GM12873 (cell line): ENCODE measurements at regions not wholly inside any gene's neighbourhood (a gene's known extent, or its start where the extent isn't known, plus 50 kb on each side); places are given as distances from the start of the nearest gene placed in this dataset.

Source experiments
- CTCF ChIP-seq: IDR thresholded peaks from 2 replicates; pipeline ENCODE4 v1.5.1; 2012; ENCODE audit warnings: low read depth, mild to moderate bottlenecking, moderate library complexity, low read length, control low read depth; ENCODE audit not compliant: insufficient read depth; ENCODE audit errors: missing control alignments

- no peak for TF ChIP-seq CTCF
Observed at GRCh38 chr11:131172011-131172410, 198.4 kb upstream of the NTM start.

GRCh38 chr11:131178020-131178419, 192.4 kb upstream of the NTM start:
- TF ChIP-seq CTCF: no peak

DNA sequence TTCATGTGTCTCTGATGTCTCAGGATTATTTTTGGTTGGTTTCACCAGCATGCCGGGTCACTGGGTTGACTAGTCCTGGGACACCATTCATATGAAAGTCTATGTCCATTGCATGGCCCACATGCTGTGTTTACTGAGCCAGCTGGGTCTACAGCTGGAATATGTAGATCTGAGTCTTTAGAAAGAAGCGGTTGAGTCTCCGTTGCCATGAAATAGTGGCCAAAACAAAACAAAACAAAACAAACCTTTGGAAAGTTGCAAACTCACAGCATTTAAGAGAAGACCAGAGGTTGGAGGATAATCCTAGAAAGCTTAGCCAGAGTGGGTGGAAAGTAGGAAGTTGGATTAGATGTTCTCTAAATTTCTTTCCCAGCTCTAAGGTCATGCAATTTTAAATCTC, 191.8 kb upstream of the NTM start:
- no peak for TF ChIP-seq CTCF

DNA sequence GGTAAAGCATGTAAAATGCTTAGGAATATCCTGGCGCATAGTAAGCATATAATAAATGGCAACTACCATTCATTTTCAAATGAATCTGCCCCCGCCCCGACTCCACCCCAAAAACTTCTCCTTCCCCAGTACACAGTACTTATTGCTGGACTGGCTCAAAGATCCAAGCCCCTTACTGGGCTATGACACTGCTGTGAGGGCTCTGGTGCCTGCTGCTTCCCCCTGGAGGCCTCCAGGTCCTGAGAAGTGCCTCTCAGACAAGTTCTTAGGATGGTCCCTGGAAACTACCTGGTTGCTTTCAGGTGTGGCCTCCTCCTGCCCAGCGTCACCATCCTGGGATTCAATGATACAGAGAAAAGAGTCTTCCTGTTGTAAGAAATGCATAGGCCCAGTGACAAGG, 190.6 kb upstream of the NTM start:
- TF ChIP-seq CTCF: no peak

DNA sequence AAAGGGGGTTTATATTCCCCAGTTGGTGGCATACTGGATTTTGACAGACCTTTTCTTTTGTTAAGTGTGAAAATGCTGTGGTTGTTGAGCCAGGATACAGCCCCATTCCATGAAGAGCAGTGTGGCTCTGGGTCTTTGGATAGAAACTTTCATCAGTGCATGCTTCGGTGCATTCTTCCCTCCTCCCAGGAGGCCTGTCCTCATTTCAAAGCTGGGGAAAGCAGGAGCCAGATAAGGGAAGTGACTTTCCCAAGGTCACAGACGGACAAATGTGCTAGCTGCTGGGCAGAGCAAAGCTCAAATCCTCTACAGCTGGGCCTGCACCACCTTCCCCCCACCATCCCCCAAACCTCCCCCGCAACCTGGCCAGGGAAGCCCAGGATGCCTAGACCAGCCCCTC, 184.5 kb upstream of the NTM start:
- TF ChIP-seq CTCF: no peak

DNA sequence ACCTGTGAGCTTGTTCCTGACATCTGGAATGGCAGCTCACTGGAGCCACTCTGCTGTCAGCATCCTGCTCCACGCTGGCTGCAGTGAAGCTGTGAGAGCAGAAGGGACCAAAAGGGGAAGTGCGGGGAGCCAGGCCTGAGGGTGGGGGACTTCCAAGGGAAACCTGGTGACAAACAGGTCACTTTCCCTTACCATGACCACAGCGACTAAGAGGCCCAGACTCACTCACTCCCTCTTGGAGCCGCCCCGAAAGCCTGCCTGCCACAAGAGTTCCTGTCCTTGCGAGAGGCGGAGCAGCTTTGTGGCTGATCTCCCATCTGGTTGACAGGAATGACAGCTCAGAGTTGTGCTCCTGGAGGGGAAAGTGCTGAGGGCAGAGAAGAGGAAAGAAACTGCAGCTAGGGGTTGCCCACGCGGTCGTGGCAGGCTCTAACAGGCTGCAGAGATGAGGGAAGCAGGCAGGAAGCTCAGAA, 183.8 kb upstream of the NTM start:
- no peak for TF ChIP-seq CTCF

DNA sequence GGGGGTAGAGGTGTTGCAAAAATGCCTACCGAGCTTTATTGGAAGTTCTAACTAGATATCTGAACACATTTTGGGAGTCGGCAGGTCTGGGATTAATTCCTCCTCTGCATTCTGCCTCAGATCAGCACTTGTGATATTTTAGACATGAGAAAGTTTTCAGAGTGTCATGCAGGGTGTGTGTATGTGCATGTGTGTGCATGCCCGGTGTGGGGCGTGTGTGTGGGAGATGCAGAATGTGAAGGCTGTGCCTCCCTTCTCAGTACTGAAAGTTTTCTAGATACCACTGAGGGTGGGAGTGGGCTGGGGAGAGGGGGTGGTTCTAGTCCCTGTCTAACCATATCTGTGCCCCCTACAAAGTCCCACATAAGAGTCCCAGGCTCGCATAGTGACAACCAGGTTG, 180.0 kb upstream of the NTM start:
- TF ChIP-seq CTCF: no peak
